ENCODE measurements at regions not wholly inside any gene's neighbourhood (a gene's known extent, or its start where the extent isn't known, plus 50 kb on each side); places are given as distances from the start of the nearest gene placed in this dataset.

GRCh38 chr5:17431272-17432050, 66.6 kb upstream of the TAF11L2 start:
- Mint-ChIP-seq H3K36me3 (no peaks in the 10 kb centered on the region), H3K4me3 (no peak overlapping the region), H3K27me3 (ENCODE audit: low read depth in 2 of 2) (no peaks in the 10 kb centered on the region), H3K9me3 (peaks cover 2 to 12% of the 10 kb centered on the region in 2 donors), H3K27ac (no peak overlapping the region), H3K4me1 (peaks cover 4 to 5% of the 10 kb centered on the region in 2 donors)
- TF ChIP-seq, protein P1, sequence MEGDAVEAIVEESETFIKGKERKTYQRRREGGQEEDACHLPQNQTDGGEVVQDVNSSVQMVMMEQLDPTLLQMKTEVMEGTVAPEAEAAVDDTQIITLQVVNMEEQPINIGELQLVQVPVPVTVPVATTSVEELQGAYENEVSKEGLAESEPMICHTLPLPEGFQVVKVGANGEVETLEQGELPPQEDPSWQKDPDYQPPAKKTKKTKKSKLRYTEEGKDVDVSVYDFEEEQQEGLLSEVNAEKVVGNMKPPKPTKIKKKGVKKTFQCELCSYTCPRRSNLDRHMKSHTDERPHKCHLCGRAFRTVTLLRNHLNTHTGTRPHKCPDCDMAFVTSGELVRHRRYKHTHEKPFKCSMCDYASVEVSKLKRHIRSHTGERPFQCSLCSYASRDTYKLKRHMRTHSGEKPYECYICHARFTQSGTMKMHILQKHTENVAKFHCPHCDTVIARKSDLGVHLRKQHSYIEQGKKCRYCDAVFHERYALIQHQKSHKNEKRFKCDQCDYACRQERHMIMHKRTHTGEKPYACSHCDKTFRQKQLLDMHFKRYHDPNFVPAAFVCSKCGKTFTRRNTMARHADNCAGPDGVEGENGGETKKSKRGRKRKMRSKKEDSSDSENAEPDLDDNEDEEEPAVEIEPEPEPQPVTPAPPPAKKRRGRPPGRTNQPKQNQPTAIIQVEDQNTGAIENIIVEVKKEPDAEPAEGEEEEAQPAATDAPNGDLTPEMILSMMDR (IDR thresholded peaks at IDR 0.05) = no peak
- Histone ChIP-seq H3K9me3 (ENCODE audit: control insufficient read depth, insufficient read depth, low read length) (peaks cover 10% of the 10 kb centered on the region), H3K4me1 (ENCODE audit: control insufficient read depth, insufficient read depth, low read length) (no peaks in the 10 kb centered on the region), H3K36me3 (ENCODE audit: control insufficient read depth, insufficient read depth, low read length) (no peaks in the 10 kb centered on the region), H3K27ac (ENCODE audit: low read length) (no peak overlapping the region), H3K4me3 (ENCODE audit: low read length) (no peak overlapping the region), H3K27me3 (ENCODE audit: control insufficient read depth, insufficient read depth, low read length) (no peaks in the 10 kb centered on the region)
- 93% methylated on average over 5 of the region's 8 CpGs for WGBS (ENCODE audit: insufficient coverage)
- ATAC-seq (no peak), DNase-seq (no peak)
- intact Hi-C loops (cut with micrococcal nuclease) = no loop called here

GRCh38 chr5:17432569-17432968, 65.5 kb upstream of the TAF11L2 start:
- no peak overlapping the region for H3K4me3 Mint-ChIP-seq
- no peak overlapping the region for H3K4me3 ChIP-seq (ENCODE audit: low read length)
- TF ChIP-seq, protein P1 (IDR thresholded peaks at IDR 0.05) = no peak
- no peaks in the 10 kb centered on the region for H3K27me3 ChIP-seq (ENCODE audit: control insufficient read depth, insufficient read depth, low read length)
- peaks cover 2 to 13% of the 10 kb centered on the region in 2 donors for H3K9me3 Mint-ChIP-seq
- intact Hi-C loops (cut with micrococcal nuclease) = no loop called here
- DNase-seq (no peak), ATAC-seq (no peak)
- H3K27me3 Mint-ChIP-seq (ENCODE audit: low read depth in 2 of 2) = no peaks in the 10 kb centered on the region
- H3K27ac Mint-ChIP-seq = no peak overlapping the region
- 83% methylated on average over 2 of the region's 3 CpGs for WGBS (ENCODE audit: insufficient coverage)
- H3K36me3 ChIP-seq (ENCODE audit: control insufficient read depth, insufficient read depth, low read length) = no peaks in the 10 kb centered on the region
- no peak overlapping the region for H3K27ac ChIP-seq (ENCODE audit: low read length)
- H3K4me1 ChIP-seq (ENCODE audit: control insufficient read depth, insufficient read depth, low read length) = no peaks in the 10 kb centered on the region
- H3K4me1 Mint-ChIP-seq = peaks cover 11 to 15% of the 10 kb centered on the region in 2 donors
- H3K9me3 ChIP-seq (ENCODE audit: control insufficient read depth, insufficient read depth, low read length) = peaks cover 10% of the 10 kb centered on the region
- H3K36me3 Mint-ChIP-seq = peaks cover 9% of the 10 kb centered on the region

DNA sequence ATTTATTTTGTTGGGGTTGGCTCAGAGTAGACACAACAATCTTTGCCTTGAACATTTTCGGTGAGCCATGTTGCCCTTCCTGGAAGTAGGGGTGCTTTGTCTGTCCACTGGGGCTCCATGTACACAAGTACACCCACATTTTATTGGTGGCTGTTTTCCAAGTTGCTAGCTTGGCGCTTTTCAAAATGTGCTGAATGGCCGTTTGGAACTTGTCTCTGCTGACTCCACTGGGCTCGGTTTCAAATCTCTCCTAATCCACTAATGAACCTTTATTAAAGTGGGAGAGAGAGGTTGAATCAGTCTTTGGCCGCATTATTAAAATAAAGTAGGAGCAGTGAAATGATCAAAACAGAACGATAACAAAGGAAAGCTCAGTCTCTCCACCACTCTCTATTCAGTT, 64.6 kb upstream of the TAF11L2 start:
- WGBS (ENCODE audit: insufficient coverage) = 92% methylated on average over 2 of the region's 6 CpGs
- no peak for ATAC-seq

More for the DNA sequence above, 64.6 kb upstream of the TAF11L2 start:
- Histone ChIP-seq H3K4me1 (ENCODE audit: control insufficient read depth, insufficient read depth, low read length) (no peaks in the 10 kb centered on the region), H3K36me3 (ENCODE audit: control insufficient read depth, insufficient read depth, low read length) (no peaks in the 10 kb centered on the region), H3K4me3 (ENCODE audit: low read length) (no peak overlapping the region), H3K27ac (ENCODE audit: low read length) (no peak overlapping the region), H3K27me3 (ENCODE audit: control insufficient read depth, insufficient read depth, low read length) (no peaks in the 10 kb centered on the region), H3K9me3 (ENCODE audit: control insufficient read depth, insufficient read depth, low read length) (peaks cover 10% of the 10 kb centered on the region)
- peaks cover 9% of the 10 kb centered on the region for H3K36me3 Mint-ChIP-seq
- TF ChIP-seq, protein P1 (IDR thresholded peaks at IDR 0.05) = no peak
- peaks cover 7 to 10% of the 10 kb centered on the region in 2 donors for H3K9me3 Mint-ChIP-seq
- H3K4me3 Mint-ChIP-seq = no peak overlapping the region
- H3K27me3 Mint-ChIP-seq (ENCODE audit: low read depth in 2 of 2) = no peaks in the 10 kb centered on the region
- intact Hi-C loops (cut with micrococcal nuclease) = no loop called here
- no peak for DNase-seq
- H3K4me1 Mint-ChIP-seq = peaks cover 11 to 15% of the 10 kb centered on the region in 2 donors
- no peak overlapping the region for H3K27ac Mint-ChIP-seq
